ENCODE measurements at regions not wholly inside any gene's neighbourhood (a gene's known extent, or its start where the extent isn't known, plus 50 kb on each side); places are given as distances from the start of the nearest gene placed in this dataset.

DNA sequence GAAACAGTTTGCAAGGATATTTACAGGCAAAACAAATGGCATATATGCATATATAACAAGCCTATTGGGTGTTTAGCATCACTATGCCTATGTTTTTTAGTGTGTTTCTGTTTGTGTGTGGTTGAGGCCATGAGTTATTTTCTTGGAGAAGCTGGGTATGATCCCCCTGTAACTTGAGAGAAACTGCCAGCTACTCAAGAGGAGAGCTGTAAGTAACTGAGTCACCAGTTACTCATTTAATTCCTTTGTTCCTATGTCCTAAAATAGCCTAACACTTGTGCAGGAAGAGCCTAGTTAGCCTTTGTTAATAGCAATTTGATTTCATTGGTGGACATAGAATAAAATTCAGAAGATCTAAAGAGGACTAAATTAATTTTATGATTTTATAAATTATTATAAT lies 79.1 kb downstream of the PWWP3B start:
- DNase-seq (ENCODE audit: low read depth in 1 of 2, low spot score in 1 of 2), result no peak

DNA sequence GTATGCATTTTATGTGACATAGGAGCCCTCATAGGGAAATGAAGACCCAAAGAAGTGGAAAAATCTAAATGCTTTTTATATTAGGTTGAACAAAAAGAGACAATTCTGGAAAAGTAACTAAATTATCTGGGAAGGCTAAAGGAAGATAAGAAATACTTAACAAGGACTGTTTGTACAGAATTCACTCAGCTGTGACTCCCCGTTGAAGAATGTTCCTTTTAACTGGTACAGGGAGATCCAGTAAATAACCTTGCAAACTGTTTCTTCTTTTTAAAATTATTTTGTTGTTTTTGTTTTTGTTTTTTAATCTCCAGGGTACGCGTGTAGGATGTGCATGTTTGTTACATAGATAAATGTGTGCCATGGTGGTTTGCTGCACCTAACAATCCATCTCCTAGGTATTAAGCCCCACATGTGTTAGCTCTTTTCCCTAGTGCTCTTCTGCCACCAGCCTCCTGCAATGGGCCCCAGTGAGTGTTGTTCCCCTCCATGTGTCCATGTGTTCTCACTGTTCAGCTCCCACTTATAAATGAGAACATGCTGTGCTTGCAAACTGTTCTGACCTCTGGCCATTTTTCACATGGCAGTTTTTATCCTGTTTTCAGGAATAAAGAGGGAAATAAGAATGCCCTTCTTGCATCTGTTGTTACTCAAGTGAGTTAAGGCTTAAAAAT lies 81.7 kb downstream of the PWWP3B start:
- ChIA-PET CTCF (no interaction called here), POLR2A (no interaction called here)
- no peak overlapping the region for H3K4me3 ChIP-seq
- H3K4me1 ChIP-seq, result no peaks in the 10 kb centered on the region
- ATAC-seq, result no peak
- WGBS (ENCODE audit: missing lambda C conversion rate), result 64% methylated on average over 3 of the region's 3 CpGs
- H3K9me3 ChIP-seq, result no peaks in the 10 kb centered on the region
- H3K4me2 ChIP-seq, result no peak overlapping the region
- TF ChIP-seq NR3C1 (IDR thresholded peaks at IDR 0.05) (no peak), MAZ (IDR thresholded peaks at IDR 0.05; ENCODE audit: borderline replicate concordance, low read depth, low read length) (no peak), GATA3 (IDR thresholded peaks at IDR 0.05; ENCODE audit: borderline replicate concordance) (no peak), ZSCAN20 (CRISPR knock-in tag; IDR thresholded peaks at IDR 0.05) (no peak), SREBF2 (IDR thresholded peaks at IDR 0.05) (no peak), RFX5 (IDR thresholded peaks at IDR 0.05) (no peak), HEYL (CRISPR knock-in tag; IDR thresholded peaks at IDR 0.05) (no peak), FOSL2 (IDR thresholded peaks at IDR 0.05) (no peak), FOSL2 (CRISPR knock-in tag; IDR thresholded peaks at IDR 0.05) (no peak), SMC3 (IDR thresholded peaks at IDR 0.05) (no peak), TP53 (CRISPR knock-in tag; IDR thresholded peaks at IDR 0.05) (no peak), ZNF302 (CRISPR knock-in tag; IDR thresholded peaks at IDR 0.05) (no peak), EHMT2 (IDR thresholded peaks at IDR 0.05; ENCODE audit: low read depth) (no peak)
- TF ChIP-seq, protein P1, sequence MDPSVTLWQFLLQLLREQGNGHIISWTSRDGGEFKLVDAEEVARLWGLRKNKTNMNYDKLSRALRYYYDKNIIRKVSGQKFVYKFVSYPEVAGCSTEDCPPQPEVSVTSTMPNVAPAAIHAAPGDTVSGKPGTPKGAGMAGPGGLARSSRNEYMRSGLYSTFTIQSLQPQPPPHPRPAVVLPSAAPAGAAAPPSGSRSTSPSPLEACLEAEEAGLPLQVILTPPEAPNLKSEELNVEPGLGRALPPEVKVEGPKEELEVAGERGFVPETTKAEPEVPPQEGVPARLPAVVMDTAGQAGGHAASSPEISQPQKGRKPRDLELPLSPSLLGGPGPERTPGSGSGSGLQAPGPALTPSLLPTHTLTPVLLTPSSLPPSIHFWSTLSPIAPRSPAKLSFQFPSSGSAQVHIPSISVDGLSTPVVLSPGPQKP (IDR thresholded peaks at IDR 0.05; ENCODE audit: low read depth, low read length), result no peak
- TF ChIP-seq, protein P2, sequence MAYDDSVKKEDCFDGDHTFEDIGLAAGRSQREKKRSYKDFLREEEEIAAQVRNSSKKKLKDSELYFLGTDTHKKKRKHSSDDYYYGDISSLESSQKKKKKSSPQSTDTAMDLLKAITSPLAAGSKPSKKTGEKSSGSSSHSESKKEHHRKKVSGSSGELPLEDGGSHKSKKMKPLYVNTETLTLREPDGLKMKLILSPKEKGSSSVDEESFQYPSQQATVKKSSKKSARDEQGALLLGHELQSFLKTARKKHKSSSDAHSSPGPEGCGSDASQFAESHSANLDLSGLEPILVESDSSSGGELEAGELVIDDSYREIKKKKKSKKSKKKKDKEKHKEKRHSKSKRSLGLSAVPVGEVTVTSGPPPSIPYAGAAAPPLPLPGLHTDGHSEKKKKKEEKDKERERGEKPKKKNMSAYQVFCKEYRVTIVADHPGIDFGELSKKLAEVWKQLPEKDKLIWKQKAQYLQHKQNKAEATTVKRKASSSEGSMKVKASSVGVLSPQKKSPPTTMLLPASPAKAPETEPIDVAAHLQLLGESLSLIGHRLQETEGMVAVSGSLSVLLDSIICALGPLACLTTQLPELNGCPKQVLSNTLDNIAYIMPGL (CRISPR knock-in tag; IDR thresholded peaks at IDR 0.05; ENCODE audit: borderline replicate concordance), result no peak
- TF ChIP-seq, protein P3, sequence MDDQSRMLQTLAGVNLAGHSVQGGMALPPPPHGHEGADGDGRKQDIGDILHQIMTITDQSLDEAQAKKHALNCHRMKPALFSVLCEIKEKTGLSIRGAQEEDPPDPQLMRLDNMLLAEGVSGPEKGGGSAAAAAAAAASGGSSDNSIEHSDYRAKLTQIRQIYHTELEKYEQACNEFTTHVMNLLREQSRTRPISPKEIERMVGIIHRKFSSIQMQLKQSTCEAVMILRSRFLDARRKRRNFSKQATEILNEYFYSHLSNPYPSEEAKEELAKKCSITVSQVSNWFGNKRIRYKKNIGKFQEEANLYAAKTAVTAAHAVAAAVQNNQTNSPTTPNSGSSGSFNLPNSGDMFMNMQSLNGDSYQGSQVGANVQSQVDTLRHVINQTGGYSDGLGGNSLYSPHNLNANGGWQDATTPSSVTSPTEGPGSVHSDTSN (IDR thresholded peaks at IDR 0.05), result no peak
- TF ChIP-seq, protein P4, sequence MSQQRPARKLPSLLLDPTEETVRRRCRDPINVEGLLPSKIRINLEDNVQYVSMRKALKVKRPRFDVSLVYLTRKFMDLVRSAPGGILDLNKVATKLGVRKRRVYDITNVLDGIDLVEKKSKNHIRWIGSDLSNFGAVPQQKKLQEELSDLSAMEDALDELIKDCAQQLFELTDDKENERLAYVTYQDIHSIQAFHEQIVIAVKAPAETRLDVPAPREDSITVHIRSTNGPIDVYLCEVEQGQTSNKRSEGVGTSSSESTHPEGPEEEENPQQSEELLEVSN (IDR thresholded peaks at IDR 0.05; ENCODE audit: borderline replicate concordance, low read depth), result no peak
- FAIRE-seq, result no peak
- no peak overlapping the region for H3K27ac ChIP-seq
- DNase-seq (ENCODE audit: low read depth in 1 of 2, low spot score in 1 of 2), result no peak

More for the DNA sequence above, 79.1 kb downstream of the PWWP3B start:
- Histone ChIP-seq H3K4me3 (no peak overlapping the region), H3K27ac (no peak overlapping the region), H3K4me2 (no peak overlapping the region), H3K9me3 (no peaks in the 10 kb centered on the region), H3K4me1 (no peaks in the 10 kb centered on the region)
- ChIA-PET POLR2A (no interaction called here), CTCF (no interaction called here)
- ATAC-seq, result no peak
- TF ChIP-seq, protein P5, sequence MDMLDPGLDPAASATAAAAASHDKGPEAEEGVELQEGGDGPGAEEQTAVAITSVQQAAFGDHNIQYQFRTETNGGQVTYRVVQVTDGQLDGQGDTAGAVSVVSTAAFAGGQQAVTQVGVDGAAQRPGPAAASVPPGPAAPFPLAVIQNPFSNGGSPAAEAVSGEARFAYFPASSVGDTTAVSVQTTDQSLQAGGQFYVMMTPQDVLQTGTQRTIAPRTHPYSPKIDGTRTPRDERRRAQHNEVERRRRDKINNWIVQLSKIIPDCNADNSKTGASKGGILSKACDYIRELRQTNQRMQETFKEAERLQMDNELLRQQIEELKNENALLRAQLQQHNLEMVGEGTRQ (IDR thresholded peaks at IDR 0.05), result no peak
- TF ChIP-seq, protein P6, sequence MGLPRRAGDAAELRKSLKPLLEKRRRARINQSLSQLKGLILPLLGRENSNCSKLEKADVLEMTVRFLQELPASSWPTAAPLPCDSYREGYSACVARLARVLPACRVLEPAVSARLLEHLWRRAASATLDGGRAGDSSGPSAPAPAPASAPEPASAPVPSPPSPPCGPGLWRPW (IDR thresholded peaks at IDR 0.05), result no peak
- no peak for TF ChIP-seq FOSB (CRISPR knock-in tag; IDR thresholded peaks at IDR 0.05)
- no peak for FAIRE-seq
